GM19397 (cell line): ENCODE measurements at regions not wholly inside any gene's neighbourhood (a gene's known extent, or its start where the extent isn't known, plus 50 kb on each side); places are given as distances from the start of the nearest gene placed in this dataset.
"Not testable (repeated sequence)": the region's sequence is repeated elsewhere in the genome, so short reads cannot be mapped to it uniquely, and the experiment has no call there.

Source experiments
- ATAC-seq: cut with Tn5 transposase; IDR thresholded peaks from one replicate; pipeline ENCODE4 v1.9.1; 2021; ENCODE audit warnings: mild to moderate bottlenecking, moderate library complexity; ENCODE audit not compliant: unreplicated experiment

DNA sequence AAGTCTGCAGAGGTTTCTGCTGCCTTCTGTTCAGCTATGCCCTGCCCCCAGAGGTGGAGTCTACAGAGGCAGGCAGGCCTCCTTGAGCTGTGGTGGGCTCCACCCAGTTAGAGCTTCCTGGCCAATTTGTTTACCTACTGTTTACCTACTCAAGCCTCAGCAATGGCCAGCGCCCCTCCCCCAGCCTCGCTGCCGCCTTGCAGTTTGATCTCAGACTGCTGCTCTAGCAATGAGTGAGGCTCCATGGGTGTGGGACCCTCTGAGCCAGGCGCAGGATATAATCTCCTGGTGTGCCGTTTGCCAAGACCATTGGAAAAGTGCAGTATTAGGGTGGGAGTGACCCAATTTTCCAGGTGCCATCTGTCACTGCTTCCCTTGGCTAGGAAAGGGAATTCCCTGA, 1024.9 kb downstream of the PRIM2 start:
- ATAC-seq, result not testable (repeated sequence)

DNA sequence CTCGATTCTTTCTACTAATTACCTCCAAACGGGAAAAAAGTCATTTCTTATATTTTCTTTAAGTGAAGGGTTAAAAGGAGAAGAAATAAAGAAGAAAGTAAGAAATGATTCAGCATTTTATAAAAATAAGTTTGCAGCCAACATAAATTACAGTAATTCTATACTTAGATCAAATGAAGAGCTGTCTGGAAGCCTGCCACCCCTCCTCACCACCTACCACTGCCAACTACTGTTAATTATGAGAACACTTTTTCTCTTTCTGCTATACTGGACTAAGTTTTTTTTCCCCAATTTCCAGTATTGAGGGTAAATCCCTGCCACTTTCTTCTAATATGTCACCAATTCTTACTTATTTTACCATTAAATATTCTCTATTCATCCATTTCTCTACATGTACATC, 1030.1 kb downstream of the PRIM2 start:
- not testable (repeated sequence) for ATAC-seq

DNA sequence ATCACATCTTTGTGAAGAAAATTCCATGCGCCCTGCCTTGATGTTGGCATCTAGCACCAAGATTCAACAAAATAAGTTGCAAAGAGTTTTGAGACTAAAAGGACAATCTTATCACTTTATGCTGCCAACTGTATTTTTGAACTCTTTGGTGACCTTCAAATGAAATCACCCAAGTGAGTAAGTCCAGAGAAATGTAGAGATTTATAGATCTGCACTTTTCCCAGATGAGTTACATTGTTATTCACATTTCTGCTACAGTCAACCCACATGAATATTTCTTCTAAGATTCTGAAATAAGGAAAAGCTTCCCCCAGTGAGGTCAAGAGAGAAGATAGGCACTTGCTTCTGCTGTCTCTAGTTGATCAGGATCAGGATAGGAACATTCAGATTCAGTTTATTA, 1034.2 kb downstream of the PRIM2 start:
- not testable (repeated sequence) for ATAC-seq

GRCh38 chr6:58358452-58358851, 1041.0 kb downstream of the PRIM2 start:
- ATAC-seq, result not testable (repeated sequence)

DNA sequence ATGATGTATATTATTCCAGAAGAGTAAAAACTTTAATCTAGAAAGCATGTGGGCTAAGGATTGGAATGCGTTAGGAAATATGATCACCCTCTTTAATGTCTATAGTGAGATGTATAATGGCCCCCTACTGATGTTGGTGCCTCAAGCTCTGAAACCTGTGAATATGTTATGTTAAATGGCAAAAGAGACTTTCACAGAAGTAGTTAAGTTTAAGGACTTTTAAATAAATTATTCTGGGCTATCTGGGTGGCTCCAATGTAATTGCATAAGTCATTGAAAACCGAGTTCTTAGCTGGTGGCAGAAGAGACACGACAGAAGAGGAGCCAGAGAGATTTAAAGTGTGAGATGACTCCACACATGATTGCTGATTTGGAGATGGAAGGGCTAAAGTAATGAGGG, 1048.4 kb downstream of the PRIM2 start:
- ATAC-seq, result not testable (repeated sequence)

DNA sequence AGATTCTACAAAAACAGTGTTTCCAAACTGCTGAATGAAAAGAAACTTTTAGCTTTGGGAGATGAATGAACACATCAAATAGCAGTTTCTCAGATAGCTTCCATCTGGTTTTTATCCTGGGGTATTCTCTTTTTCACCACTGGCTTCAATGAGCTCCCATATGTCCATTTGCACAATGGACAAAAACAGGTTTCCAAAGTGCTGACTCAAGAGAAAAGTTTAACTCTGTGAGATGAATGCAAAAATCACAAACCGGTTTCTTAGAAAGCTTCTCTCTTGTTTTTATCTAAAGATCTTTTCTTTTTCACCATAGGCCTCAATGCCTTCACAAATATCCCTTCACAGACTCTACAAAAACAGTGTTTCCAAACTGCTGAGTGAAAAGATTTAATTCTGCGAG, 1089.2 kb downstream of the PRIM2 start:
- ATAC-seq, result not testable (repeated sequence)

- no peak for ATAC-seq
These were observed 1101.9 kb downstream of the PRIM2 start for GRCh38 chr6:58419321-58419720.
